HepG2 (cell line): ENCODE measurements at regions not wholly inside any gene's neighbourhood (a gene's known extent, or its start where the extent isn't known, plus 50 kb on each side); places are given as distances from the start of the nearest gene placed in this dataset.

ENCODE experiments used
- CTCF ChIP-seq: sonication (generic); formaldehyde crosslinking; IDR thresholded peaks from 2 replicates; pipeline ENCODE4 v1.5.0; 2020; ENCODE audit warnings: mild to moderate bottlenecking, missing genetic modification reagents, moderate library complexity
- IRF9 ChIP-seq: sonication (generic); formaldehyde crosslinking; IDR thresholded peaks from 2 replicates; pipeline ENCODE4 v1.8.0; 2022; ENCODE audit warnings: missing genetic modification reagents, mild to moderate bottlenecking, borderline replicate concordance
- NBN ChIP-seq: fragments of 450-650 bp; conservative IDR thresholded peaks from 2 replicates; pipeline ENCODE4 v1.6.1; 2017
- NFE2L1 ChIP-seq: sonication (generic); formaldehyde crosslinking; IDR thresholded peaks from 2 replicates; pipeline ENCODE4 v1.4.0; 2020; ENCODE audit warnings: missing genetic modification reagents, mild to moderate bottlenecking, borderline replicate concordance
- POLR2A ChIP-seq, 2 experiments: IDR thresholded peaks; 2 replicates each; pipeline ENCODE4 v1.6.1; 2011; ENCODE audit warnings: low read depth in 2 of 2, low read length in 2 of 2, mild to moderate bottlenecking in 1 of 2, moderate library complexity in 1 of 2; ENCODE audit not compliant: insufficient read depth in 1 of 2
- POLR2AphosphoS2 ChIP-seq: IDR thresholded peaks from 2 replicates; pipeline ENCODE4 v1.6.1; 2011; ENCODE audit warnings: low read depth, low read length, improper control_type of control experiment
- TF ChIP-seq, protein P1 (sequence below): sonication (generic); formaldehyde crosslinking; IDR thresholded peaks from 2 replicates; pipeline ENCODE4 v1.5.1; 2020; ENCODE audit warnings: missing genetic modification reagents, mild to moderate bottlenecking, borderline replicate concordance

- no peak for TF ChIP-seq POLR2A (IDR thresholded peaks at IDR 0.05; ENCODE audit: insufficient read depth in 1 of 2, low read depth in 2 of 2, low read length in 2 of 2)
- no peak for TF ChIP-seq CTCF (CRISPR knock-in tag)
- TF ChIP-seq IRF9 (CRISPR knock-in tag) = no peak
- TF ChIP-seq NFE2L1 (CRISPR knock-in tag) = no peak
- TF ChIP-seq, protein P1, sequence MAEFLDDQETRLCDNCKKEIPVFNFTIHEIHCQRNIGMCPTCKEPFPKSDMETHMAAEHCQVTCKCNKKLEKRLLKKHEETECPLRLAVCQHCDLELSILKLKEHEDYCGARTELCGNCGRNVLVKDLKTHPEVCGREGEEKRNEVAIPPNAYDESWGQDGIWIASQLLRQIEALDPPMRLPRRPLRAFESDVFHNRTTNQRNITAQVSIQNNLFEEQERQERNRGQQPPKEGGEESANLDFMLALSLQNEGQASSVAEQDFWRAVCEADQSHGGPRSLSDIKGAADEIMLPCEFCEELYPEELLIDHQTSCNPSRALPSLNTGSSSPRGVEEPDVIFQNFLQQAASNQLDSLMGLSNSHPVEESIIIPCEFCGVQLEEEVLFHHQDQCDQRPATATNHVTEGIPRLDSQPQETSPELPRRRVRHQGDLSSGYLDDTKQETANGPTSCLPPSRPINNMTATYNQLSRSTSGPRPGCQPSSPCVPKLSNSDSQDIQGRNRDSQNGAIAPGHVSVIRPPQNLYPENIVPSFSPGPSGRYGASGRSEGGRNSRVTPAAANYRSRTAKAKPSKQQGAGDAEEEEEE (CRISPR knock-in tag) = no peak
- TF ChIP-seq NBN = no peak
- no peak for TF ChIP-seq POLR2AphosphoS2
Observed at GRCh38 chr15:62869116-62869515, 173.4 kb upstream of the TPM1 start.
